Heart left ventricle (tissue), 13 donors: ENCODE measurements at regions not wholly inside any gene's neighbourhood (a gene's known extent, or its start where the extent isn't known, plus 50 kb on each side); places are given as distances from the start of the nearest gene placed in this dataset.

Experiments used
- POLR2A ChIP-seq, 2 donors: fragments of 450-650 bp; IDR thresholded peaks; one replicate each; pipeline ENCODE4 v1.6.1; 2017; ENCODE audit warnings: antibody characterized with exemption in 2 of 2, mild to moderate bottlenecking in 2 of 2, moderate library complexity in 2 of 2
- TF ChIP-seq, protein P1 (sequence below), 12 donors: fragments of 200-600 bp; sonication (generic) in 4 of 12; IDR thresholded peaks; one replicate each; pipeline versions ENCODE4 v1.5.0 to v1.8.0; 2018 to 2022; ENCODE audit warnings: antibody characterized with exemption in 12 of 12, mild to moderate bottlenecking in 5 of 12
- donor health status: ischemic (EF 13 %, LVEDD 7.1; RV severe dilation, severe dysfunction).
- donor health status: DM: no; HTN: yes; CAD: no.
- donor health status: DM: no; HTN: no; CAD: no.
- donor health status: ischemic (EF 25% LVEDD 6.9; RV normal size, moderate dysfunction).
- donor health status: ischemic (EF 25% LVEDD 5.7; RV mildly dilated, moderate dysfunction).
- donor health status: ischemic (EF 35%, LVEDD 5.7; RV mildly dilated, moderate dysfunction).
- donor health status: nonischemic (EF 11% LVEDD 7.7; RV severe dilation, severe dysfunction).
- donor health status: DM: yes; HTN: yes; CAD: no.
- donor health status: PGD.
- donor health status: ischemic (EF 29% LVEDD 5.4; RV normal size, mild dysfunction).
- donor health status: nonischemic (EF 23%, LVEDD 6.1; RV moderate dilation, normal function).

DNA sequence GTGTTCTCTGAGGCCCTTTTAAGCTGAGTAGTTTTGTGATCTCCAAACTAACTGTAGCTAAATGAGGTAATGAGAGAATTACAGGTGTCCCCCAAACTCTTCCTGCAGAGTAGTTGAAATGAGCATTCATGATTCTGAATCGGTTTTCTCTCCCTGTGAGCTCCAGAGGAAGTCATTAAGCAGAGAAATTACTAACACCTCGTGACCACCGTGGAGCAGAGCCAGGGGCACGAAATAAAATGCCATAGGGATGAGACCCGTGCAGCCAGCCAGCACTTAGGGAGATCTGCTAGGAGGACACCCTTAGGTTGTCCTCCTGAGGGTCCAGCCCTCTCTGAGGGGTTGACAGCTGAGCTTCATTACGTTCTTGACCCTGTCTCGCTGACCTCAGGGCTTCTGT, 79.5 kb downstream of the SLC25A47 start:
- TF ChIP-seq, protein P1, sequence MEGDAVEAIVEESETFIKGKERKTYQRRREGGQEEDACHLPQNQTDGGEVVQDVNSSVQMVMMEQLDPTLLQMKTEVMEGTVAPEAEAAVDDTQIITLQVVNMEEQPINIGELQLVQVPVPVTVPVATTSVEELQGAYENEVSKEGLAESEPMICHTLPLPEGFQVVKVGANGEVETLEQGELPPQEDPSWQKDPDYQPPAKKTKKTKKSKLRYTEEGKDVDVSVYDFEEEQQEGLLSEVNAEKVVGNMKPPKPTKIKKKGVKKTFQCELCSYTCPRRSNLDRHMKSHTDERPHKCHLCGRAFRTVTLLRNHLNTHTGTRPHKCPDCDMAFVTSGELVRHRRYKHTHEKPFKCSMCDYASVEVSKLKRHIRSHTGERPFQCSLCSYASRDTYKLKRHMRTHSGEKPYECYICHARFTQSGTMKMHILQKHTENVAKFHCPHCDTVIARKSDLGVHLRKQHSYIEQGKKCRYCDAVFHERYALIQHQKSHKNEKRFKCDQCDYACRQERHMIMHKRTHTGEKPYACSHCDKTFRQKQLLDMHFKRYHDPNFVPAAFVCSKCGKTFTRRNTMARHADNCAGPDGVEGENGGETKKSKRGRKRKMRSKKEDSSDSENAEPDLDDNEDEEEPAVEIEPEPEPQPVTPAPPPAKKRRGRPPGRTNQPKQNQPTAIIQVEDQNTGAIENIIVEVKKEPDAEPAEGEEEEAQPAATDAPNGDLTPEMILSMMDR (IDR thresholded peaks at IDR 0.05) = no peak
- TF ChIP-seq POLR2A (IDR thresholded peaks at IDR 0.05) = no peak
